VCaP (cell line): ENCODE measurements at regions not wholly inside any gene's neighbourhood (a gene's known extent, or its start where the extent isn't known, plus 50 kb on each side); places are given as distances from the start of the nearest gene placed in this dataset.
"Not testable (repeated sequence)": the region's sequence is repeated elsewhere in the genome, so short reads cannot be mapped to it uniquely, and the experiment has no call there.

Experiments used
- H3K27ac ChIP-seq: fragments of 450-650 bp; 2 replicates; pipeline ENCODE4 v1.5.1; 2017
- CTCF ChIP-seq: fragments of 450-650 bp; conservative IDR thresholded peaks from 2 replicates; pipeline ENCODE4 v1.5.1; 2017; ENCODE audit warnings: mild to moderate bottlenecking, moderate library complexity

GRCh38 chr5:118293378-118293777, 695.0 kb downstream of the DTWD2 start:
- no peak overlapping the region for H3K27ac ChIP-seq
- TF ChIP-seq CTCF, result no peak

- no peak overlapping the region for H3K27ac ChIP-seq
- TF ChIP-seq CTCF, result no peak
Measured at GRCh38 chr5:118290204-118290603, 698.1 kb downstream of the DTWD2 start.

- not testable (repeated sequence) for H3K27ac ChIP-seq
Measured at GRCh38 chr5:118284230-118284629, 704.1 kb downstream of the DTWD2 start.

- not testable (repeated sequence) for H3K27ac ChIP-seq
Measured at GRCh38 chr5:118282480-118283038, 705.8 kb downstream of the DTWD2 start.

- H3K27ac ChIP-seq, result no peak overlapping the region
- TF ChIP-seq CTCF, result no peak
Measured at GRCh38 chr5:118279540-118280294, 708.6 kb downstream of the DTWD2 start.

GRCh38 chr5:118270526-118270925, 717.8 kb downstream of the DTWD2 start:
- TF ChIP-seq CTCF, result no peak
- H3K27ac ChIP-seq, result no peak overlapping the region

GRCh38 chr5:118258223-118258622, 730.1 kb downstream of the DTWD2 start:
- no peak for TF ChIP-seq CTCF
- no peak overlapping the region for H3K27ac ChIP-seq

GRCh38 chr5:118257066-118257465, 731.3 kb downstream of the DTWD2 start:
- no peak for TF ChIP-seq CTCF
- no peak overlapping the region for H3K27ac ChIP-seq
